ENCODE measurements at regions not wholly inside any gene's neighbourhood (a gene's known extent, or its start where the extent isn't known, plus 50 kb on each side); places are given as distances from the start of the nearest gene placed in this dataset.

DNA sequence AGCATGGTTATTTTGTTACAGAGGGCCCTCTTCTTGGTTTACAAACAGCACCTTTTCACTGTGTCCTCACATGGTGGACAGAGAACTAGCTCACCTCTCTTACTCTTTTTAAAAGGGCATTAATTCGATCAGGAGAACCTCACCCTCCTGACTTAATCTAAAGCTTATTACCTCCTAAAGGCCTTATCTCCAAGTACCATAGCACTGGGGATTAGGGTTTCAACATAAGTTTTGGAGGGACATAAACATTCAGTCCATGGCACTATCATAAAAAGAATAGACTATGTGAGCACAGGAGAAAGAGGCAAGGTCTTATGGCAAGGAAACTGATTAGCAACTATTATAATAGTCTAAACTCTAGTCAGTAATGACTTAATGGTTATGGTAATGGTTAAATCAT lies 736.2 kb upstream of the ADGRB3 start:
- no peak for DNase-seq (ENCODE audit: low read depth)
- TF ChIP-seq, protein P1, sequence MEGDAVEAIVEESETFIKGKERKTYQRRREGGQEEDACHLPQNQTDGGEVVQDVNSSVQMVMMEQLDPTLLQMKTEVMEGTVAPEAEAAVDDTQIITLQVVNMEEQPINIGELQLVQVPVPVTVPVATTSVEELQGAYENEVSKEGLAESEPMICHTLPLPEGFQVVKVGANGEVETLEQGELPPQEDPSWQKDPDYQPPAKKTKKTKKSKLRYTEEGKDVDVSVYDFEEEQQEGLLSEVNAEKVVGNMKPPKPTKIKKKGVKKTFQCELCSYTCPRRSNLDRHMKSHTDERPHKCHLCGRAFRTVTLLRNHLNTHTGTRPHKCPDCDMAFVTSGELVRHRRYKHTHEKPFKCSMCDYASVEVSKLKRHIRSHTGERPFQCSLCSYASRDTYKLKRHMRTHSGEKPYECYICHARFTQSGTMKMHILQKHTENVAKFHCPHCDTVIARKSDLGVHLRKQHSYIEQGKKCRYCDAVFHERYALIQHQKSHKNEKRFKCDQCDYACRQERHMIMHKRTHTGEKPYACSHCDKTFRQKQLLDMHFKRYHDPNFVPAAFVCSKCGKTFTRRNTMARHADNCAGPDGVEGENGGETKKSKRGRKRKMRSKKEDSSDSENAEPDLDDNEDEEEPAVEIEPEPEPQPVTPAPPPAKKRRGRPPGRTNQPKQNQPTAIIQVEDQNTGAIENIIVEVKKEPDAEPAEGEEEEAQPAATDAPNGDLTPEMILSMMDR (IDR thresholded peaks at IDR 0.05; ENCODE audit: control insufficient read depth, insufficient read depth, low read depth, low read length, missing control alignments), result no peak
- no peak overlapping the region for H3K4me3 ChIP-seq (ENCODE audit: control insufficient read depth, low read depth, low read length)

DNA sequence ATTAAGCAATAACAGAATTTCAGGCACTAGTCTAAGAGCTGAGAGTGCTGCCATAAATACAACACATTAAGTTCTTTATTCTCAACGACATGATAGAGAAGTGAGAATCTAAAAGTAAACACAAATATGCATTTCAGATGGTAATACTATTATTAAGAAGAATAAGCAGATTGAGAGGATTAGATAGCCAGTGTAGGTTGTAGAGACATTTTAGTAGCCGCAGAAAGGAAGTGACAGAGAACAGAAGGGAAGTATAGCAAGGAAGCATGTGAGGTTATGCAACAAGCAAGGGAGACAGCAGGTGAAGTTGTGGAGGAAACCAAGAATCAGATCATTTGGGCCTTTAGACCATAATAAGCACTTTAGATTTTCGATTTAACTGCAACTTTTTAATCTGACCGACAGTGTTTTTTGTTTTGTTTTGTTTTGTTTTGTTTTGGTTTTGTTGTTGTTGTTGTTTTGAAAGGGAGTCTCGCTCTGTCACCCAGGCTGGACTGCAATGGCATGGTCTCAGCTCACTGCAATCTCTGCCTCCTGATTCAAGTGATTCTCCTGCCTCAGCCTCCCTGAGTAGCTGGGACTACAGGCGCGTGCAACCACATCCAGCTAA lies 737.0 kb upstream of the ADGRB3 start:
- no peak overlapping the region for H3K4me3 ChIP-seq (ENCODE audit: control insufficient read depth, low read depth, low read length)
- no peak for DNase-seq (ENCODE audit: low read depth)
- TF ChIP-seq, protein P1 (IDR thresholded peaks at IDR 0.05; ENCODE audit: control insufficient read depth, insufficient read depth, low read depth, low read length, missing control alignments), result no peak

DNA sequence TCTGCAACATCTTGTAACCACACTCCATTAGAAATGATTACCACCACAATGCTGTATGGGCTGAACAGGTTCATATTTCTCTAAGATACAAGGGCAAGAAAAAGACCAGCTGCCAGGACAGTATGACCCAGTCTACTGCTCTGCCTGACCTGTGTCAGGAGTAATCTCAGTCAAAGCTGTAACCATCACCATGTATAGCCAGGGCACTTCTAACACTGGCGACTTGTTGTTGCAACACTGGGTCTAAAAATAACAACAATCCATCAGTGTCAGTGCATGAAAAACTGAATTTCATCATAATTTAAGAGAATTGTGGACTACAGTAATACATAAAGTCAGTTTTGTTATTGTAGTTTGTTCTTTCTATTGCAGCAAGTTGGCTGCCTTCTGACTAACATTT lies 738.6 kb upstream of the ADGRB3 start:
- TF ChIP-seq, protein P1 (IDR thresholded peaks at IDR 0.05; ENCODE audit: control insufficient read depth, insufficient read depth, low read depth, low read length, missing control alignments), result no peak
- H3K4me3 ChIP-seq (ENCODE audit: control insufficient read depth, low read depth, low read length), result no peak overlapping the region
- DNase-seq (ENCODE audit: low read depth), result no peak

GRCh38 chr6:67889682-67889995 lies 745.4 kb upstream of the ADGRB3 start:
- no peak overlapping the region for H3K4me3 ChIP-seq (ENCODE audit: control insufficient read depth, low read depth, low read length)
- TF ChIP-seq, protein P1 (IDR thresholded peaks at IDR 0.05; ENCODE audit: control insufficient read depth, insufficient read depth, low read depth, low read length, missing control alignments), result no peak
- DNase-seq (ENCODE audit: low read depth), result no peak

DNA sequence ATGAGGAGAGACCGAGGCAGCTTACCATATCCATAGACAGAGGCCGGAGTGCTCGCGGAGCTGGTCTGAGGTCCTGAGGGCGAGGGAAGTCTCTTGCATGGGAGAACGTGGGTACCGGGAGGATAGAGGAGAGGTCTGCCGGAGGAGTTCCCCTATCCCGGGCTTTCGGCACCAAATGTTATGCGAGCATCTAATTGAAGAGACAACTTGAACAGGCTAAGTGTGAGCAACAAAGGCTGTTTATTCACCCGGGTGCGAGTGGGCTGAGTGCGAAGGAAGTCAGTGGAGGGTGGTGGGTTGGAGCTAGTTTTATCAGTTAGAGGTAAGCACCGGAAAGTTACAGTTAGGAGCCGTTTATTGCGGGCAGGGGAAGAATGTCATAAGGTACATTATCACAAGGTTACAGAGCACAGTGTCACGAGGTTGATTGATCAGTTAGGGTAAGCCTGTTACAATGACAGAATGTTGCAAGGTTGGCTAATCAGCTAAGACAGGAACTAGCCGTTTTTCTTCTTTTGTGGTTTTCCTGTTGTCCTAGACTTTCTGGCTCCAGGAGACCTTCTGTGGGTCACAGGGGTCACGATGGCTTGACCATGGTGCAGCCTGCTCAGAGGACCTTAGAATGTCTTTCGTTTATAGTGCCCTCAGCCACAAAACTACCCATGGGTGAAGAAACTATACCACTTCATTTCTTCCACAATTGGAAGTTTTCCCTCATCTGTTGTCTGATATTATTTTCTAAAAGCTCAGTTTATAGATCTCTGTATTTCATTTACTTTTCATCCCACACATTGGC lies 746.0 kb upstream of the ADGRB3 start:
- TF ChIP-seq, protein P1 (IDR thresholded peaks at IDR 0.05; ENCODE audit: control insufficient read depth, insufficient read depth, low read depth, low read length, missing control alignments), result no peak
- H3K4me3 ChIP-seq (ENCODE audit: control insufficient read depth, low read depth, low read length), result no peak overlapping the region
- no peak for DNase-seq (ENCODE audit: low read depth)

GRCh38 chr6:67888546-67888885 lies 746.6 kb upstream of the ADGRB3 start:
- TF ChIP-seq, protein P1 (IDR thresholded peaks at IDR 0.05; ENCODE audit: control insufficient read depth, insufficient read depth, low read depth, low read length, missing control alignments), result no peak
- DNase-seq (ENCODE audit: low read depth), result no peak
- H3K4me3 ChIP-seq (ENCODE audit: control insufficient read depth, low read depth, low read length), result no peak overlapping the region

Measured in AG09309 (cell line).